Progenitor cell of endocrine pancreas (in vitro differentiated cells): ENCODE measurements at regions not wholly inside any gene's neighbourhood (a gene's known extent, or its start where the extent isn't known, plus 50 kb on each side); places are given as distances from the start of the nearest gene placed in this dataset.
"Not testable (repeated sequence)": the region's sequence is repeated elsewhere in the genome, so short reads cannot be mapped to it uniquely, and the experiment has no call there.

Experiments used
- DNase-seq: peaks from one replicate; pipeline ENCODE4 v3.0.0; 2021; ENCODE audit warnings: low spot score; ENCODE audit not compliant: unreplicated experiment
- H3K27ac Mint-ChIP-seq: 2 replicates; pipeline ENCODE4 v1.8.0; 2021; ENCODE audit warnings: mild to moderate bottlenecking, moderate library complexity, mixed read lengths
- H3K27me3 Mint-ChIP-seq: 2 replicates; pipeline ENCODE4 v1.8.0; 2021; ENCODE audit warnings: mixed read lengths
- H3K36me3 Mint-ChIP-seq: 2 replicates; pipeline ENCODE4 v1.8.0; 2022; ENCODE audit warnings: mixed read lengths; ENCODE audit not compliant: insufficient read depth
- H3K4me1 Mint-ChIP-seq: 2 replicates; pipeline ENCODE4 v1.8.0; 2021; ENCODE audit warnings: low read depth, mixed read lengths
- H3K4me3 Mint-ChIP-seq: 2 replicates; pipeline ENCODE4 v1.8.0; 2021; ENCODE audit warnings: low read depth, mild to moderate bottlenecking, moderate library complexity, mixed read lengths
- H3K9me3 Mint-ChIP-seq: 2 replicates; pipeline ENCODE4 v1.8.0; 2021; ENCODE audit warnings: low read depth, mixed read lengths
- TF ChIP-seq, protein P1 (sequence below): fragments of 200-600 bp; sonication (generic); IDR thresholded peaks from one replicate; pipeline ENCODE4 v1.5.0; 2021; ENCODE audit warnings: antibody characterized with exemption, mild to moderate bottlenecking; ENCODE audit not compliant: unreplicated experiment

DNA sequence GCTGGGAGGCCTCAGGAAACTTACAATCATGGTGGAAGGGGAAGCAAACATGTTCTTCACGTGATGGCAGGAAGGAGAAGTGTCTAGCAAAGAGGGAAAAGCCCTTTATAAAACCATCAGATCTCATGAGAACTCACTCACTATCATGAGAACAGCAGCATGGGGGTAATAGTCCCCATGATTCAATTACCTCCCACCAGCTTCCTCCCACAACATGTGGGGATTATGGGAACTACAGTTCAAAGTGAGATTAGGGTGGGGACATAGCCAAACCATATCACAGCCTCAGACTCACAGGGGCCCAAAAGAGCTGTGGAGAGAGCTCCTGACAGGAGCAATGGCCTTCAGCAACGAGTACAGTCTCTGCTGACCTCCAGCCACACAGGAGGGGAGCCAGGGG, 151.4 kb downstream of the GXYLT1 start:
- no peaks in the 10 kb centered on the region for H3K27me3 Mint-ChIP-seq
- TF ChIP-seq, protein P1, sequence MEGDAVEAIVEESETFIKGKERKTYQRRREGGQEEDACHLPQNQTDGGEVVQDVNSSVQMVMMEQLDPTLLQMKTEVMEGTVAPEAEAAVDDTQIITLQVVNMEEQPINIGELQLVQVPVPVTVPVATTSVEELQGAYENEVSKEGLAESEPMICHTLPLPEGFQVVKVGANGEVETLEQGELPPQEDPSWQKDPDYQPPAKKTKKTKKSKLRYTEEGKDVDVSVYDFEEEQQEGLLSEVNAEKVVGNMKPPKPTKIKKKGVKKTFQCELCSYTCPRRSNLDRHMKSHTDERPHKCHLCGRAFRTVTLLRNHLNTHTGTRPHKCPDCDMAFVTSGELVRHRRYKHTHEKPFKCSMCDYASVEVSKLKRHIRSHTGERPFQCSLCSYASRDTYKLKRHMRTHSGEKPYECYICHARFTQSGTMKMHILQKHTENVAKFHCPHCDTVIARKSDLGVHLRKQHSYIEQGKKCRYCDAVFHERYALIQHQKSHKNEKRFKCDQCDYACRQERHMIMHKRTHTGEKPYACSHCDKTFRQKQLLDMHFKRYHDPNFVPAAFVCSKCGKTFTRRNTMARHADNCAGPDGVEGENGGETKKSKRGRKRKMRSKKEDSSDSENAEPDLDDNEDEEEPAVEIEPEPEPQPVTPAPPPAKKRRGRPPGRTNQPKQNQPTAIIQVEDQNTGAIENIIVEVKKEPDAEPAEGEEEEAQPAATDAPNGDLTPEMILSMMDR, result no peak
- no peak overlapping the region for H3K27ac Mint-ChIP-seq
- DNase-seq, result no peak
- H3K9me3 Mint-ChIP-seq, result no peaks in the 10 kb centered on the region
- H3K36me3 Mint-ChIP-seq, result no peaks in the 10 kb centered on the region
- no peaks in the 10 kb centered on the region for H3K4me1 Mint-ChIP-seq
- no peak overlapping the region for H3K4me3 Mint-ChIP-seq

DNA sequence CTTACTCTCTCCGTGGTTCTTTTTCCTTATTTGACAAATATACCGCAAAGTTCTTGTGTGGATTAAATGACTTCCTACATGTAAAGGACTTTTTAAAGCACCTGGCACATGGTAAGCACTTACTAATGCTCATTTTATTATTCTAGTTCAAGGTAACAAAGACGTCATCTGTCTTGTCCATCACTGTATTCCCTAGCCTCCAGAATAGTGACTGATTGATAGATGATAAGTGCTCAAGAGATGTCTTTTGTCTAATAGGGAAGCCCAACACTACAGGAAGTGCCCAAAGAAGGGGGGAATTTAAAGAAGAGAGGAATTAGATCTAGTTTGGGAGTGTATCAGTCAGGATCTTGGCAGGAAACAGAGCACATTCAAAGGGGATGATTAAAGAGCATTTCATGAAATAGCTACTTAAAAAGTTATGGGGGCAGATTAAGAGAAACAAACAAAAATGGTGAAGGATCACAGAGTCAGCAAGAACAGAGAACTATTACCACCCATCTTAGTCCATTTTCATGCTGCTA, 151.9 kb downstream of the GXYLT1 start:
- H3K9me3 Mint-ChIP-seq, result no peaks in the 10 kb centered on the region
- TF ChIP-seq, protein P1, result no peak
- no peak for DNase-seq
- H3K27me3 Mint-ChIP-seq, result no peaks in the 10 kb centered on the region
- no peak overlapping the region for H3K27ac Mint-ChIP-seq
- H3K36me3 Mint-ChIP-seq, result no peaks in the 10 kb centered on the region
- H3K4me1 Mint-ChIP-seq, result no peaks in the 10 kb centered on the region
- no peak overlapping the region for H3K4me3 Mint-ChIP-seq

DNA sequence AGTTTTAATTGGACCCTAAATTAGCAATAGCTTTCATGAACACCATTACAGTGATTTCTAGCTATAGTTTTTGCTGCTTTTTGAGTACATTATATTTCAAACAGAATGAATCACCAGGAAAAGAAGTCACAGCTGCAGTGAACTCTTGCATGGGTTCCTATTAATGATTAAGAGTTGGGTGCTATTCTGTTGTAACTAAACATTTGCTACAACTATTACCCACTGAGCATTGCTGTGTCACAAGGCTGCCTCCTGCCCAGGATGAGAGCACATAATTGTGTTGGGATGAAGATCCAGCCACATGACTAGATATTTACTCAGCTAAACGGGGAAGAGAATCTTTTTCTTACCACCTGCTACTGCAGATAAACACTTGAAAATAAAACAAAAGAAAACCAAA, 152.7 kb downstream of the GXYLT1 start:
- Mint-ChIP-seq H3K9me3 (no peaks in the 10 kb centered on the region), H3K4me1 (no peaks in the 10 kb centered on the region), H3K27me3 (no peaks in the 10 kb centered on the region), H3K27ac (no peak overlapping the region), H3K36me3 (no peaks in the 10 kb centered on the region), H3K4me3 (no peak overlapping the region)
- no peak for DNase-seq
- TF ChIP-seq, protein P1, result no peak

DNA sequence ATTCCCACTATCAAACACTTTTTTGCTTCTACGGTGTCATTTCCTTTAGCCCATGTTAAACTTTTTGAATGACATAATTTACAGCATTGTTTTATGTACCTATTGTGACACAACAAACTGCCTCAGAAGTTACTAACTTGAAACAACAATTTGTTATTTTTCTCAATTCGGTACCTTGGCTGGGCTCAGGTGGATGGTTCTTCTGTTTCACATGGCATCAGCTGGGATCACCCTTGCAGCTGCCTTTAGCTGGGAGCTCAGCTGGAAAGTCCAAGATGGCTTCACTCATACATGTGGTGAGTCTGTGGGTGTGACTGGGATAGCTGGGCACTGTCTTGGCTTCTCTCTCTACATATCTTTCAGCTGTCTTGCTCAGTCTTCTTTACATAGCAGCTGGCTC, 156.0 kb downstream of the GXYLT1 start:
- DNase-seq, result no peak

DNA sequence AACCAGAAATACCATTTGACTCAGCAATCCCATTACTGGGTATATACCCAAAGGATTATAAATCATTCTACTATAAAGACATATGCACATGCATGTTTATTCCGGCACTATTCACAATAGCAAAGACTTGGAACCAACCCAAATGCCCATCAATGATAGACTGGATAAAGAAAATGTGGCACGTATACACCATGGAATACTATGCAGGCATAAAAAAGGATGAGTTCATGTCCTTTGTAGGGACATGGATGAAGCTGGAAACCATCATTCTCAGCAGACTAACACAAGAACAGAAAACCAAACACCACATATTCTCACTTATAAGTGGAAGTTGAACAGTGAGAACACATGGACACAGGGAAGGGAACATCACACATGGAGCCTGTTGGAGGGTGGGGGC, 158.2 kb downstream of the GXYLT1 start:
- DNase-seq, H3K36me3 Mint-ChIP-seq, H3K4me3 Mint-ChIP-seq, H3K27me3 Mint-ChIP-seq, H3K4me1 Mint-ChIP-seq, H3K9me3 Mint-ChIP-seq, H3K27ac Mint-ChIP-seq: not testable (repeated sequence)

More for the DNA sequence above, 156.0 kb downstream of the GXYLT1 start:
- TF ChIP-seq, protein P1, result no peak
- Mint-ChIP-seq H3K9me3 (no peaks in the 10 kb centered on the region), H3K27ac (no peak overlapping the region), H3K4me1 (no peaks in the 10 kb centered on the region), H3K27me3 (no peaks in the 10 kb centered on the region), H3K4me3 (no peak overlapping the region), H3K36me3 (no peaks in the 10 kb centered on the region)

DNA sequence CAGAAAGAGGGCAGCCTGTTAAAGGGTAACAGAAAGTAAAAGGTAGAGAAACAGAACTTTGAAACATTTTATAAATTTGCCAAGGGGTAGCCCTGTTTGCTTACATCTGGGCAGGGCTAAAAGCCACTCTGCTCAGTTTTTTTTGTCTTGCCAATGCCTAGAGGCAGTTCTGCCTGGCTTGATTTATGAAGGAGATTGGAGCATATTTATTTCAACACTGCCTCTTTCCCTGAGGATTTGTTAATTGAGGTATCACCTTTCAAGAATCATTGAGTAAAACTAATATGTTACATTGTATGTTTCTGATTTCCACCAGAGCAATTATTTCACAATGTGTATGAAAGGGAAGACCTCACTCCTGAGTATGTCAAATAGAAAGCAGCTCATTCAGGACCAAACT, 160.8 kb downstream of the GXYLT1 start:
- TF ChIP-seq, protein P1, result no peak
- Mint-ChIP-seq H3K9me3 (peaks cover 4% of the 10 kb centered on the region), H3K27ac (no peak overlapping the region), H3K4me1 (no peaks in the 10 kb centered on the region), H3K36me3 (no peaks in the 10 kb centered on the region), H3K4me3 (no peak overlapping the region), H3K27me3 (no peaks in the 10 kb centered on the region)
- no peak for DNase-seq
